ENCODE measurements at regions not wholly inside any gene's neighbourhood (a gene's known extent, or its start where the extent isn't known, plus 50 kb on each side); places are given as distances from the start of the nearest gene placed in this dataset.

DNA sequence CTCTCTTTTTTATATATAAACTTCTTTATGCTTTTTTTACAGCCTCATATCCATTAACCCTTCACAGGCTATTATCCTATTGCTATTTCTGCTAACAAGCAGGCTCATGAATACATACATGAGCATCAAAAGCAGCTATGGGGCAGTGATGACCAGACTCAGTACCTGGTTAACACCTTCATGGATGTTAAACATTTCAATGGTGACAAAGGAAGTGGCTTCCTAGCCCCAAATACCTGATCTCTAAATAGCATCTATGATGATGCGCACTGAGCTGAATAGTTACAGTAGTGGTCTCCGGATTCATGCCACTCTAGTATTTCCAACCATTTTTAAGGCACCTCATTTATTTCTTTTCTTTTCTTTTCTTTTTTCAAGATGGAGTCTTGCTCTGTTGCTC, 101.1 kb downstream of the TM2D1 start (continued):
- TF ChIP-seq, protein P1, sequence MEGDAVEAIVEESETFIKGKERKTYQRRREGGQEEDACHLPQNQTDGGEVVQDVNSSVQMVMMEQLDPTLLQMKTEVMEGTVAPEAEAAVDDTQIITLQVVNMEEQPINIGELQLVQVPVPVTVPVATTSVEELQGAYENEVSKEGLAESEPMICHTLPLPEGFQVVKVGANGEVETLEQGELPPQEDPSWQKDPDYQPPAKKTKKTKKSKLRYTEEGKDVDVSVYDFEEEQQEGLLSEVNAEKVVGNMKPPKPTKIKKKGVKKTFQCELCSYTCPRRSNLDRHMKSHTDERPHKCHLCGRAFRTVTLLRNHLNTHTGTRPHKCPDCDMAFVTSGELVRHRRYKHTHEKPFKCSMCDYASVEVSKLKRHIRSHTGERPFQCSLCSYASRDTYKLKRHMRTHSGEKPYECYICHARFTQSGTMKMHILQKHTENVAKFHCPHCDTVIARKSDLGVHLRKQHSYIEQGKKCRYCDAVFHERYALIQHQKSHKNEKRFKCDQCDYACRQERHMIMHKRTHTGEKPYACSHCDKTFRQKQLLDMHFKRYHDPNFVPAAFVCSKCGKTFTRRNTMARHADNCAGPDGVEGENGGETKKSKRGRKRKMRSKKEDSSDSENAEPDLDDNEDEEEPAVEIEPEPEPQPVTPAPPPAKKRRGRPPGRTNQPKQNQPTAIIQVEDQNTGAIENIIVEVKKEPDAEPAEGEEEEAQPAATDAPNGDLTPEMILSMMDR (IDR thresholded peaks at IDR 0.05), result no peak
- TF ChIP-seq ELF1 (IDR thresholded peaks at IDR 0.05), result no peak

DNA sequence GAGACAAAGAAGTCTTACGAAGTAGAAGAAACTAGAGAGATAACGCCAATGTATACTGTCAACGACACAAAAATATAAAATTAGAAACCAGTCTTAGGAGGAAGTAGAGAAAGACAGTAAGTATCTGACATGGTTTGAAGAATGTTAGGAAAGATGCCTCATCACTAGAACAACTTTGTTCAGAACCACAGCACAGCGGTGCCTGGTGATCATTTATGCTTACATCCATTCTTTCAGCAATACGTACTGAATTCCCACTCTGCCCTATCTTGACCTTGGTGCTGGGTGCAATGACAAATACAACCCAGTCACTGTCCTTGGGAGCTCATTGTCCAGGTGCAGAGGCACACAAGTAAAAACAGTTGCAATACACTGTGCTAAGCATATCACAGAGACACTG, 104.4 kb downstream of the TM2D1 start:
- Histone ChIP-seq H2AFZ (ENCODE audit: low read depth) (no peak overlapping the region), H3K36me3 (replicated peaks in 1 of 2; ENCODE audit: control insufficient read depth in 1 of 2, insufficient read depth in 2 of 2, low read length in 1 of 2) (no peaks in the 10 kb centered on the region)
- CTCF ChIA-PET, result no interaction called here

DNA sequence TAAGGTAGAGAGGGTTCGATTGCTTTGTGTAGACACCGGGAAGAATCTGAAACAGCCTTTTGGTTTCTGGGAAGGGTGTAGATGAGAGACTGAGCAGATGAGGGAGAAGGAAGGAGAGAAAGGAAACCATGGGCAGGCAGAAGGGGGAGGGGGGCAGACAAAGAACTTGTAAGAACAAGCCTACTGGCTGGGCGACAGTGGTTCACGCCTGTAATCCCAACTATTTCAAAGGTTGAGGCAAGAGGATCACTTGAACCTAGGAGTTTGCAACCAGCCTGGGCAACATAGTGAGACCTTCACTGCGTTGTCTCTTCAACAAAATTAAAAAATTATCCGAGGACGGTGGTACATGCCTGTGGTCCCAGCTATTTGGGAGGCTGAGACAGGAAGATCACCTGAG, 106.2 kb downstream of the TM2D1 start:
- no peak for DNase-seq
- Histone ChIP-seq H3K4me1 (ENCODE audit: control insufficient read depth in 1 of 2, insufficient read depth in 2 of 2, low read depth in 1 of 2, low read length in 1 of 2) (no peaks in the 10 kb centered on the region), H3K36me3 (replicated peaks in 1 of 2; ENCODE audit: control insufficient read depth in 1 of 2, insufficient read depth in 2 of 2, low read length in 1 of 2) (no peaks in the 10 kb centered on the region), H3K4me2 (no peak overlapping the region), H2AFZ (ENCODE audit: low read depth) (no peak overlapping the region), H3F3A (replicated peaks; ENCODE audit: insufficient read depth) (no peaks in the 10 kb centered on the region), H3K9me3 (no peaks in the 10 kb centered on the region), H3K9me2 (no peaks in the 10 kb centered on the region), H3K79me2 (ENCODE audit: insufficient read depth) (no peaks in the 10 kb centered on the region), H3K9ac (no peak overlapping the region), H3K27me3 (ENCODE audit: insufficient read depth) (no peaks in the 10 kb centered on the region), H3K4me3 (ENCODE audit: low read depth in 2 of 2, low read length in 1 of 2) (no peak overlapping the region), H4K20me1 (ENCODE audit: insufficient read depth) (no peaks in the 10 kb centered on the region), H3K27ac (ENCODE audit: low read depth in 2 of 2, low read length in 1 of 2) (no peak overlapping the region)
- 84% methylated on average over 7 of the region's 7 CpGs for WGBS (ENCODE audit: low lambda C conversion rate)
- CTCF ChIA-PET, result no interaction called here
- POLR2A ChIA-PET, result no interaction called here
- TF ChIP-seq MXI1 (IDR thresholded peaks at IDR 0.05; ENCODE audit: low read depth, low read length), result no peak
- no peak for TF ChIP-seq RCOR1 (IDR thresholded peaks at IDR 0.05; ENCODE audit: low read length)
- TF ChIP-seq NFIC (IDR thresholded peaks at IDR 0.05; ENCODE audit: borderline replicate concordance), result no peak
- no peak for TF ChIP-seq NRF1 (IDR thresholded peaks at IDR 0.05; ENCODE audit: low read depth, low read length)
- TF ChIP-seq, protein P2, sequence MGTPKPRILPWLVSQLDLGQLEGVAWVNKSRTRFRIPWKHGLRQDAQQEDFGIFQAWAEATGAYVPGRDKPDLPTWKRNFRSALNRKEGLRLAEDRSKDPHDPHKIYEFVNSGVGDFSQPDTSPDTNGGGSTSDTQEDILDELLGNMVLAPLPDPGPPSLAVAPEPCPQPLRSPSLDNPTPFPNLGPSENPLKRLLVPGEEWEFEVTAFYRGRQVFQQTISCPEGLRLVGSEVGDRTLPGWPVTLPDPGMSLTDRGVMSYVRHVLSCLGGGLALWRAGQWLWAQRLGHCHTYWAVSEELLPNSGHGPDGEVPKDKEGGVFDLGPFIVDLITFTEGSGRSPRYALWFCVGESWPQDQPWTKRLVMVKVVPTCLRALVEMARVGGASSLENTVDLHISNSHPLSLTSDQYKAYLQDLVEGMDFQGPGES (IDR thresholded peaks at IDR 0.05; ENCODE audit: low read depth, low read length), result no peak
- TF ChIP-seq EP300 (IDR thresholded peaks at IDR 0.05; ENCODE audit: borderline replicate concordance in 1 of 2, low read depth in 1 of 2, low read length in 1 of 2), result no peak
- TF ChIP-seq, protein P3, sequence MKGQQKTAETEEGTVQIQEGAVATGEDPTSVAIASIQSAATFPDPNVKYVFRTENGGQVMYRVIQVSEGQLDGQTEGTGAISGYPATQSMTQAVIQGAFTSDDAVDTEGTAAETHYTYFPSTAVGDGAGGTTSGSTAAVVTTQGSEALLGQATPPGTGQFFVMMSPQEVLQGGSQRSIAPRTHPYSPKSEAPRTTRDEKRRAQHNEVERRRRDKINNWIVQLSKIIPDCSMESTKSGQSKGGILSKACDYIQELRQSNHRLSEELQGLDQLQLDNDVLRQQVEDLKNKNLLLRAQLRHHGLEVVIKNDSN (IDR thresholded peaks at IDR 0.05; ENCODE audit: borderline replicate concordance, low read depth), result no peak
- TF ChIP-seq, protein P4, sequence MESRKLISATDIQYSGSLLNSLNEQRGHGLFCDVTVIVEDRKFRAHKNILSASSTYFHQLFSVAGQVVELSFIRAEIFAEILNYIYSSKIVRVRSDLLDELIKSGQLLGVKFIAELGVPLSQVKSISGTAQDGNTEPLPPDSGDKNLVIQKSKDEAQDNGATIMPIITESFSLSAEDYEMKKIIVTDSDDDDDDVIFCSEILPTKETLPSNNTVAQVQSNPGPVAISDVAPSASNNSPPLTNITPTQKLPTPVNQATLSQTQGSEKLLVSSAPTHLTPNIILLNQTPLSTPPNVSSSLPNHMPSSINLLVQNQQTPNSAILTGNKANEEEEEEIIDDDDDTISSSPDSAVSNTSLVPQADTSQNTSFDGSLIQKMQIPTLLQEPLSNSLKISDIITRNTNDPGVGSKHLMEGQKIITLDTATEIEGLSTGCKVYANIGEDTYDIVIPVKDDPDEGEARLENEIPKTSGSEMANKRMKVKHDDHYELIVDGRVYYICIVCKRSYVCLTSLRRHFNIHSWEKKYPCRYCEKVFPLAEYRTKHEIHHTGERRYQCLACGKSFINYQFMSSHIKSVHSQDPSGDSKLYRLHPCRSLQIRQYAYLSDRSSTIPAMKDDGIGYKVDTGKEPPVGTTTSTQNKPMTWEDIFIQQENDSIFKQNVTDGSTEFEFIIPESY (IDR thresholded peaks at IDR 0.05; ENCODE audit: borderline replicate concordance, low read depth), result no peak
- no peak for TF ChIP-seq MEF2A (IDR thresholded peaks at IDR 0.05; ENCODE audit: borderline replicate concordance, low read depth)

More for the DNA sequence above, 104.4 kb downstream of the TM2D1 start:
- Histone ChIP-seq H3K79me2 (ENCODE audit: insufficient read depth) (no peaks in the 10 kb centered on the region), H3K27me3 (ENCODE audit: insufficient read depth) (no peaks in the 10 kb centered on the region), H3K27ac (ENCODE audit: low read depth in 2 of 2, low read length in 1 of 2) (no peak overlapping the region), H3K4me3 (ENCODE audit: low read depth in 2 of 2, low read length in 1 of 2) (no peak overlapping the region), H3K9me2 (no peaks in the 10 kb centered on the region), H4K20me1 (ENCODE audit: insufficient read depth) (no peaks in the 10 kb centered on the region), H3K4me2 (no peak overlapping the region), H3F3A (replicated peaks; ENCODE audit: insufficient read depth) (no peaks in the 10 kb centered on the region), H3K9me3 (no peaks in the 10 kb centered on the region), H3K4me1 (ENCODE audit: control insufficient read depth in 1 of 2, insufficient read depth in 2 of 2, low read depth in 1 of 2, low read length in 1 of 2) (no peaks in the 10 kb centered on the region), H3K9ac (no peak overlapping the region)
- POLR2A ChIA-PET, result no interaction called here
- WGBS (ENCODE audit: low lambda C conversion rate), result 92% methylated on average over 5 of the region's 5 CpGs
- no peak for DNase-seq
- no peak for TF ChIP-seq MEF2A (IDR thresholded peaks at IDR 0.05; ENCODE audit: borderline replicate concordance, low read depth)
- no peak for TF ChIP-seq SIN3A (IDR thresholded peaks at IDR 0.05; ENCODE audit: borderline replicate concordance, low read depth, low read length)
- no peak for TF ChIP-seq RAD21 (IDR thresholded peaks at IDR 0.05; ENCODE audit: low read length)
- no peak for TF ChIP-seq GATA2 (CRISPR knock-in tag; IDR thresholded peaks at IDR 0.05)
- TF ChIP-seq, protein P5, sequence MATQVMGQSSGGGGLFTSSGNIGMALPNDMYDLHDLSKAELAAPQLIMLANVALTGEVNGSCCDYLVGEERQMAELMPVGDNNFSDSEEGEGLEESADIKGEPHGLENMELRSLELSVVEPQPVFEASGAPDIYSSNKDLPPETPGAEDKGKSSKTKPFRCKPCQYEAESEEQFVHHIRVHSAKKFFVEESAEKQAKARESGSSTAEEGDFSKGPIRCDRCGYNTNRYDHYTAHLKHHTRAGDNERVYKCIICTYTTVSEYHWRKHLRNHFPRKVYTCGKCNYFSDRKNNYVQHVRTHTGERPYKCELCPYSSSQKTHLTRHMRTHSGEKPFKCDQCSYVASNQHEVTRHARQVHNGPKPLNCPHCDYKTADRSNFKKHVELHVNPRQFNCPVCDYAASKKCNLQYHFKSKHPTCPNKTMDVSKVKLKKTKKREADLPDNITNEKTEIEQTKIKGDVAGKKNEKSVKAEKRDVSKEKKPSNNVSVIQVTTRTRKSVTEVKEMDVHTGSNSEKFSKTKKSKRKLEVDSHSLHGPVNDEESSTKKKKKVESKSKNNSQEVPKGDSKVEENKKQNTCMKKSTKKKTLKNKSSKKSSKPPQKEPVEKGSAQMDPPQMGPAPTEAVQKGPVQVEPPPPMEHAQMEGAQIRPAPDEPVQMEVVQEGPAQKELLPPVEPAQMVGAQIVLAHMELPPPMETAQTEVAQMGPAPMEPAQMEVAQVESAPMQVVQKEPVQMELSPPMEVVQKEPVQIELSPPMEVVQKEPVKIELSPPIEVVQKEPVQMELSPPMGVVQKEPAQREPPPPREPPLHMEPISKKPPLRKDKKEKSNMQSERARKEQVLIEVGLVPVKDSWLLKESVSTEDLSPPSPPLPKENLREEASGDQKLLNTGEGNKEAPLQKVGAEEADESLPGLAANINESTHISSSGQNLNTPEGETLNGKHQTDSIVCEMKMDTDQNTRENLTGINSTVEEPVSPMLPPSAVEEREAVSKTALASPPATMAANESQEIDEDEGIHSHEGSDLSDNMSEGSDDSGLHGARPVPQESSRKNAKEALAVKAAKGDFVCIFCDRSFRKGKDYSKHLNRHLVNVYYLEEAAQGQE (IDR thresholded peaks at IDR 0.05; ENCODE audit: low read depth, low read length), result no peak
- TF ChIP-seq EZH2phosphoT487 (IDR thresholded peaks at IDR 0.05; ENCODE audit: borderline replicate concordance, low read depth), result no peak
- no peak for TF ChIP-seq ELF1 (IDR thresholded peaks at IDR 0.05)
- TF ChIP-seq SMC3 (IDR thresholded peaks at IDR 0.05; ENCODE audit: low read depth, low read length), result no peak
- TF ChIP-seq JUND (IDR thresholded peaks at IDR 0.05), result no peak
- TF ChIP-seq TCF12 (IDR thresholded peaks at IDR 0.05), result no peak
